B cell (primary cell): ENCODE measurements at regions not wholly inside any gene's neighbourhood (a gene's known extent, or its start where the extent isn't known, plus 50 kb on each side); places are given as distances from the start of the nearest gene placed in this dataset.

ENCODE experiments used
- ATAC-seq: fragments of 200-7000 bp; cut with Tn5 transposase; one replicate; pipeline ENCODE4 v1.10.0; 2021; ENCODE audit warnings: low read depth, mild to moderate bottlenecking, moderate number of reproducible peaks, moderate library complexity
- CTCF ChIA-PET: fragments of 350-600 bp; sonication (Branson Sonifier 250); formaldehyde crosslinking; loops from one replicate; lab custom pipeline; 2021; ENCODE audit warnings: antibody characterized with exemption, inconsistent platforms; lab: Charles Lee
- POLR2A ChIA-PET: fragments of 350-600 bp; sonication (Branson Sonifier 250); formaldehyde crosslinking; loops from one replicate; lab custom pipeline; 2021; ENCODE audit warnings: antibody characterized with exemption; lab: Charles Lee
- DNase-seq: peaks from one replicate; pipeline ENCODE4 v3.0.0; 2013
- H2AFZ ChIP-seq: 2 replicates; pipeline ENCODE4 v1.6.1; 2012; ENCODE audit warnings: mild to moderate bottlenecking, low read depth, low read length; ENCODE audit not compliant: insufficient read depth, poor library complexity, severe bottlenecking
- H3K27ac ChIP-seq, 2 donors: 1 replicate in 1 of 2; 2 replicates in 1 of 2; pipeline ENCODE4 v1.5.1; 2012 to 2013; ENCODE audit warnings: low read length in 2 of 2, mild to moderate bottlenecking in 2 of 2, moderate library complexity in 1 of 2
- H3K27me3 ChIP-seq, 4 experiments: fragments of 200-600 bp in 1 of 4; sonication (generic) in 1 of 4; replicated peaks in 1 of 4; 1 replicate in 2 of 4; 2 replicates in 2 of 4; pipeline versions ENCODE4 v1.6.1 to v1.7.0; 2013 to 2016; ENCODE audit warnings: low read length in 3 of 4, mild to moderate bottlenecking in 2 of 4, mixed read lengths in 1 of 4, moderate library complexity in 1 of 4; ENCODE audit not compliant: insufficient read depth in 4 of 4, control insufficient read depth in 3 of 4; ENCODE audit errors: control extremely low read depth in 1 of 4
- H3K36me3 ChIP-seq, 2 experiments: replicated peaks in 1 of 2; 1 replicate in 1 of 2; 2 replicates in 1 of 2; pipeline versions ENCODE4 v1.6.1 to v1.7.1; 2013; ENCODE audit warnings: low read length in 1 of 2; ENCODE audit not compliant: insufficient read depth in 2 of 2, control insufficient read depth in 1 of 2; ENCODE audit errors: control extremely low read depth in 1 of 2, extremely low read depth in 1 of 2
- H3K4me1 ChIP-seq, 2 donors: fragments of 200-600 bp in 1 of 2; sonication (generic) in 1 of 2; 1 replicate in 1 of 2; 2 replicates in 1 of 2; pipeline versions ENCODE4 v1.5.1 to v1.6.1; 2013 to 2017; ENCODE audit warnings: low read length in 2 of 2; ENCODE audit not compliant: control insufficient read depth in 2 of 2, insufficient read depth in 2 of 2
- H3K4me2 ChIP-seq: replicated peaks from 2 replicates; pipeline ENCODE3; 2012; ENCODE audit warnings: mild to moderate bottlenecking, low read depth, low read length; ENCODE audit not compliant: poor library complexity, severe bottlenecking
- H3K4me3 ChIP-seq, 5 experiments: fragments of 200-600 bp in 1 of 5; sonication (generic) in 1 of 5; 1 replicate in 3 of 5; 2 replicates in 2 of 5; pipeline versions ENCODE4 v1.5.1 to v1.7.0; 2011 to 2016; ENCODE audit warnings: low read length in 4 of 5, mild to moderate bottlenecking in 4 of 5, low read depth in 2 of 5, control low read depth in 1 of 5, moderate library complexity in 1 of 5; ENCODE audit not compliant: insufficient read depth in 1 of 5; ENCODE audit errors: control extremely low read depth in 1 of 5, extremely low read depth in 1 of 5
- H3K79me2 ChIP-seq: fragments of 200-600 bp; sonication (generic); one replicate; pipeline ENCODE4 v1.6.0; 2016; ENCODE audit warnings: low read length; ENCODE audit not compliant: control insufficient read depth, insufficient read depth
- H3K9ac ChIP-seq: fragments of 200-600 bp; sonication (generic); 2 replicates; pipeline ENCODE4 v1.6.1; 2017; ENCODE audit warnings: mild to moderate bottlenecking, low read length, moderate library complexity
- H3K9me3 ChIP-seq, 3 donors: one replicate each; pipeline versions ENCODE4 v1.6.1 to v1.7.1; 2013; ENCODE audit warnings: low read length in 2 of 3; ENCODE audit not compliant: control insufficient read depth in 2 of 3, insufficient read depth in 1 of 3; ENCODE audit errors: control extremely low read depth in 1 of 3
- H4K20me1 ChIP-seq: 2 replicates; pipeline ENCODE4 v1.6.0; 2012; ENCODE audit warnings: mild to moderate bottlenecking, low read length; ENCODE audit not compliant: insufficient read depth, control insufficient read depth, poor library complexity, severe bottlenecking
- H3K27ac Mint-ChIP-seq: one replicate; pipeline ENCODE4 v1.8.0; 2021; ENCODE audit warnings: mixed read lengths
- H3K27me3 Mint-ChIP-seq: one replicate; pipeline ENCODE4 v1.8.0; 2021; ENCODE audit warnings: mixed read lengths
- H3K4me1 Mint-ChIP-seq: one replicate; pipeline ENCODE4 v1.8.0; 2021; ENCODE audit warnings: mixed read lengths
- H3K4me3 Mint-ChIP-seq: one replicate; pipeline ENCODE4 v1.8.0; 2021; ENCODE audit warnings: mixed read lengths
- H3K9me3 Mint-ChIP-seq: one replicate; pipeline ENCODE4 v1.8.0; 2022; ENCODE audit warnings: mixed read lengths; ENCODE audit not compliant: insufficient read depth
- EZH2 ChIP-seq: IDR thresholded peaks from 2 replicates; pipeline ENCODE4 v1.6.1; 2012; ENCODE audit warnings: borderline replicate concordance, low read depth, mild to moderate bottlenecking, moderate library complexity, low read length; ENCODE audit not compliant: insufficient read depth, poor library complexity, severe bottlenecking
- WGBS: methylation state at CpG from one replicate; pipeline ENCODE4 v1.1.5; 2013; ENCODE audit warnings: missing lambda C conversion rate; ENCODE audit not compliant: insufficient coverage; 5-methylcytosine and 5-hydroxymethylcytosine counted together
- intact Hi-C: fragments of 100-400 bp; cut with micrococcal nuclease; formaldehyde crosslinking; loops from one replicate; pipeline ENCODE4 v1.10.0; 2022
- TF ChIP-seq, protein P1 (sequence below): fragments of 200-600 bp; IDR thresholded peaks from one replicate; pipeline ENCODE4 v1.8.0; 2022; ENCODE audit warnings: antibody characterized with exemption, mild to moderate bottlenecking

DNA sequence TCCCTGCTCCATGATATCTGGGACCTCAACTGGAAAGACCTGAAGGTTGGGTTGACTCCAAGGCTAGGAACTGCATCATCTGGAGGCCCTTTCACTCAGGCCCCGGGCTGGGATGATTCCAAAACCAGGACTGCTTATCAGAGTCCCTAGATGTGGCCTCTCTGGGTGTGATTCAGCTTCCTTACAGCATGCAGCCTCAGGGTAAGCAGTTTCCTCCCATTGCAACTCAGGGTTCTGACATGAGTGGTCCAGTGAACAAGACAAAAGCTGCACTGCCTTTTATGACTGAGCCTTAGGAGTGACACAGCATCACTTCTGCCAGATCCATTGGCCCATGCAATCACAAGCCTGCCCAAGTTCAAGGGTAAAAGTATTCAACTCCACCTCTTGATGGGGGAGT, 502.8 kb downstream of the COG6 start:
- H3K9ac ChIP-seq = no peak overlapping the region
- WGBS = 19% methylated on average over 1 of the region's 1 CpG
- H3K27ac ChIP-seq = no peak overlapping the region
- no peaks in the 10 kb centered on the region for H3K79me2 ChIP-seq
- intact Hi-C loops = no loop called here
- no peaks in the 10 kb centered on the region for H3K36me3 ChIP-seq
- H3K9me3 Mint-ChIP-seq = no peaks in the 10 kb centered on the region
- no peaks in the 10 kb centered on the region for H3K9me3 ChIP-seq
- no peaks in the 10 kb centered on the region for H3K27me3 Mint-ChIP-seq
- H4K20me1 ChIP-seq = no peaks in the 10 kb centered on the region
- H3K4me2 ChIP-seq = no peak overlapping the region
- no peak for ATAC-seq
- no peak overlapping the region for H2AFZ ChIP-seq
- no peak overlapping the region for H3K4me3 ChIP-seq
- peaks cover 0 to 13% of the 10 kb centered on the region in 2 donors for H3K4me1 ChIP-seq
- POLR2A ChIA-PET = no interaction called here
- H3K4me3 Mint-ChIP-seq = no peak overlapping the region
- no peaks in the 10 kb centered on the region for H3K27me3 ChIP-seq
- peaks cover 12% of the 10 kb centered on the region for H3K4me1 Mint-ChIP-seq
- TF ChIP-seq EZH2 = no peak
- TF ChIP-seq, protein P1, sequence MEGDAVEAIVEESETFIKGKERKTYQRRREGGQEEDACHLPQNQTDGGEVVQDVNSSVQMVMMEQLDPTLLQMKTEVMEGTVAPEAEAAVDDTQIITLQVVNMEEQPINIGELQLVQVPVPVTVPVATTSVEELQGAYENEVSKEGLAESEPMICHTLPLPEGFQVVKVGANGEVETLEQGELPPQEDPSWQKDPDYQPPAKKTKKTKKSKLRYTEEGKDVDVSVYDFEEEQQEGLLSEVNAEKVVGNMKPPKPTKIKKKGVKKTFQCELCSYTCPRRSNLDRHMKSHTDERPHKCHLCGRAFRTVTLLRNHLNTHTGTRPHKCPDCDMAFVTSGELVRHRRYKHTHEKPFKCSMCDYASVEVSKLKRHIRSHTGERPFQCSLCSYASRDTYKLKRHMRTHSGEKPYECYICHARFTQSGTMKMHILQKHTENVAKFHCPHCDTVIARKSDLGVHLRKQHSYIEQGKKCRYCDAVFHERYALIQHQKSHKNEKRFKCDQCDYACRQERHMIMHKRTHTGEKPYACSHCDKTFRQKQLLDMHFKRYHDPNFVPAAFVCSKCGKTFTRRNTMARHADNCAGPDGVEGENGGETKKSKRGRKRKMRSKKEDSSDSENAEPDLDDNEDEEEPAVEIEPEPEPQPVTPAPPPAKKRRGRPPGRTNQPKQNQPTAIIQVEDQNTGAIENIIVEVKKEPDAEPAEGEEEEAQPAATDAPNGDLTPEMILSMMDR = no peak
- CTCF ChIA-PET = no interaction called here
- no peak for DNase-seq
- no peak overlapping the region for H3K27ac Mint-ChIP-seq

DNA sequence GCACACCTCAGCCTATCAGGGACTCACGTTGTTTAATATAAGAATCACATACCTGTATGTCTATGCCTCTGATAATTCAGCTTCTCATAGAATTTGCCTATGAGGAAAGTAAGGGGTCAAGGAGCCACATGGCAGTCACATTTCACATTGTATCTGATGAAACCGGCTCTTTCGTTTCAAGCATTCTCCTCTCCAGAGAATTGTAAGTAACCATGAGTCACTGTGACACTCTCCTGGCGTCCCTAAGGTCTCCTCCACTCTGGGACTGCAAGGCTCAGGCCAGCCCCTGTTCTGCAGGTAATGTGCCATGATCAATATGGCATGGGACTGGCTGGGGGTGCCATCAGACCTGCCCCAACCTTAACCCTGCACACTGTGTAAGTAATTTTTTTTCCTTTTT, 503.3 kb downstream of the COG6 start:
- WGBS = 100% methylated on average over 4 of the region's 4 CpGs
- no peak overlapping the region for H3K9ac ChIP-seq
- no peaks in the 10 kb centered on the region for H3K79me2 ChIP-seq
- H3K27me3 ChIP-seq = no peaks in the 10 kb centered on the region
- TF ChIP-seq EZH2 = no peak
- no peak overlapping the region for H3K27ac ChIP-seq
- intact Hi-C loops = no loop called here
- ChIA-PET POLR2A (no interaction called here), CTCF (interaction anchor here (0.6 kb wide), 1 partner anchor 17 kb away, joined by 3 read pairs; no protein-coding TSS in a partner anchor)
- H2AFZ ChIP-seq = no peak overlapping the region
- no peak for ATAC-seq
- H3K4me1 Mint-ChIP-seq = peaks cover 12% of the 10 kb centered on the region
- no peaks in the 10 kb centered on the region for H4K20me1 ChIP-seq
- H3K9me3 ChIP-seq = no peaks in the 10 kb centered on the region
- H3K36me3 ChIP-seq = no peaks in the 10 kb centered on the region
- no peak overlapping the region for H3K27ac Mint-ChIP-seq
- H3K9me3 Mint-ChIP-seq = no peaks in the 10 kb centered on the region
- DNase-seq = no peak
- no peaks in the 10 kb centered on the region for H3K27me3 Mint-ChIP-seq
- H3K4me1 ChIP-seq = peaks cover 0 to 13% of the 10 kb centered on the region in 2 donors
- H3K4me2 ChIP-seq = no peak overlapping the region
- H3K4me3 ChIP-seq = no peak overlapping the region
- no peak overlapping the region for H3K4me3 Mint-ChIP-seq
